ENCODE measurements at regions not wholly inside any gene's neighbourhood (a gene's known extent, or its start where the extent isn't known, plus 50 kb on each side); places are given as distances from the start of the nearest gene placed in this dataset.

- TF ChIP-seq CTCF (optimal IDR thresholded peaks at IDR 0.05 in 1 of 3, IDR thresholded peaks at IDR 0.05 in 1 of 3, conservative IDR thresholded peaks at IDR 0.05 in 1 of 3; ENCODE audit: extremely low read depth in 1 of 3, insufficient read depth in 2 of 3, low read length in 3 of 3) (no peak), EZH2 (IDR thresholded peaks at IDR 0.05; ENCODE audit: low read length) (no peak)
These were observed 391.0 kb upstream of the LINC00305 start for GRCh38 chr18:64539847-64540246.

Measured in keratinocyte (primary cell).